NCI-H2029 (cell line): ENCODE measurements at regions not wholly inside any gene's neighbourhood (a gene's known extent, or its start where the extent isn't known, plus 50 kb on each side); places are given as distances from the start of the nearest gene placed in this dataset.
"Not testable (repeated sequence)": the region's sequence is repeated elsewhere in the genome, so short reads cannot be mapped to it uniquely, and the experiment has no call there.

Experiments
- DNase-seq: peaks from one replicate; lab custom pipeline; 2025; lab: John Stamatoyannopoulos, UW

GRCh38 chr10:23754179-23754578 is 315.3 kb downstream of the OTUD1 start:
- DNase-seq = no peak

- DNase-seq = no peak
Observed at GRCh38 chr10:23754941-23755340, 316.1 kb downstream of the OTUD1 start.

- no peak for DNase-seq
Observed at GRCh38 chr10:23755556-23755955, 316.7 kb downstream of the OTUD1 start.

- no peak for DNase-seq
Observed at GRCh38 chr10:23768281-23768680, 329.4 kb downstream of the OTUD1 start.

GRCh38 chr10:23777153-23777552 is 338.3 kb downstream of the OTUD1 start:
- no peak for DNase-seq

- no peak for DNase-seq
Observed at GRCh38 chr10:23779301-23779700, 340.4 kb downstream of the OTUD1 start.

- DNase-seq = no peak
Observed at GRCh38 chr10:23780331-23780730, 341.5 kb downstream of the OTUD1 start.

- no peak for DNase-seq
Observed at GRCh38 chr10:23786594-23786993, 347.7 kb downstream of the OTUD1 start.

GRCh38 chr10:23793577-23793976 is 354.7 kb downstream of the OTUD1 start:
- DNase-seq = no peak

- not testable (repeated sequence) for DNase-seq
Observed at GRCh38 chr10:23797452-23797851, 358.6 kb downstream of the OTUD1 start.

GRCh38 chr10:23804125-23804524 is 365.2 kb downstream of the OTUD1 start:
- DNase-seq = no peak

- no peak for DNase-seq
Observed at GRCh38 chr10:23813687-23814086, 374.8 kb downstream of the OTUD1 start.

GRCh38 chr10:23818484-23818883 is 379.6 kb downstream of the OTUD1 start:
- DNase-seq = no peak

GRCh38 chr10:23820792-23821191 is 381.9 kb downstream of the OTUD1 start:
- no peak for DNase-seq

- no peak for DNase-seq
Observed at GRCh38 chr10:23824822-23825221, 384.1 kb upstream of the KIAA1217 start.

- DNase-seq = no peak
Observed at GRCh38 chr10:23826421-23826820, 382.5 kb upstream of the KIAA1217 start.

- DNase-seq = no peak
Observed at GRCh38 chr10:23829556-23829955, 379.4 kb upstream of the KIAA1217 start.

- no peak for DNase-seq
Observed at GRCh38 chr10:23834091-23834490, 374.8 kb upstream of the KIAA1217 start.

GRCh38 chr10:23850631-23851030 is 358.3 kb upstream of the KIAA1217 start:
- DNase-seq = no peak

GRCh38 chr10:23859598-23859997 is 349.3 kb upstream of the KIAA1217 start:
- no peak for DNase-seq

GRCh38 chr10:23864631-23865147 is 344.2 kb upstream of the KIAA1217 start:
- no peak for DNase-seq

- not testable (repeated sequence) for DNase-seq
Observed at GRCh38 chr10:23866985-23867384, 342.0 kb upstream of the KIAA1217 start.

GRCh38 chr10:23868121-23868520 is 340.8 kb upstream of the KIAA1217 start:
- no peak for DNase-seq

- DNase-seq = no peak
Observed at GRCh38 chr10:23869548-23869947, 339.4 kb upstream of the KIAA1217 start.

- DNase-seq = no peak
Observed at GRCh38 chr10:23869996-23870395, 338.9 kb upstream of the KIAA1217 start.
